ENCODE measurements at regions not wholly inside any gene's neighbourhood (a gene's known extent, or its start where the extent isn't known, plus 50 kb on each side); places are given as distances from the start of the nearest gene placed in this dataset.

- Histone ChIP-seq H3K9ac (ENCODE audit: low read length) (no peak overlapping the region), H3K4me3 (ENCODE audit: low read length) (no peak overlapping the region), H3K4me1 (ENCODE audit: control insufficient read depth, insufficient read depth, low read length) (no peaks in the 10 kb centered on the region), H3K27me3 (ENCODE audit: control insufficient read depth, insufficient read depth, low read length) (no peaks in the 10 kb centered on the region), H3K27ac (ENCODE audit: low read depth, low read length) (no peak overlapping the region), H3K36me3 (ENCODE audit: control insufficient read depth, insufficient read depth, low read length) (no peaks in the 10 kb centered on the region)
Observed at GRCh38 chr6:54043360-54043759, 67.9 kb upstream of the MLIP start.

- Histone ChIP-seq H3K9ac (ENCODE audit: low read length) (no peak overlapping the region), H3K4me3 (ENCODE audit: low read length) (no peak overlapping the region), H3K36me3 (ENCODE audit: control insufficient read depth, insufficient read depth, low read length) (no peaks in the 10 kb centered on the region), H3K4me1 (ENCODE audit: control insufficient read depth, insufficient read depth, low read length) (no peaks in the 10 kb centered on the region), H3K27ac (ENCODE audit: low read depth, low read length) (no peak overlapping the region), H3K27me3 (ENCODE audit: control insufficient read depth, insufficient read depth, low read length) (no peaks in the 10 kb centered on the region)
Observed at GRCh38 chr6:54044059-54044458, 67.2 kb upstream of the MLIP start.

- Histone ChIP-seq H3K27ac (ENCODE audit: low read depth, low read length) (no peak overlapping the region), H3K9ac (ENCODE audit: low read length) (no peak overlapping the region), H3K4me3 (ENCODE audit: low read length) (no peak overlapping the region), H3K36me3 (ENCODE audit: control insufficient read depth, insufficient read depth, low read length) (no peaks in the 10 kb centered on the region), H3K4me1 (ENCODE audit: control insufficient read depth, insufficient read depth, low read length) (no peaks in the 10 kb centered on the region), H3K27me3 (ENCODE audit: control insufficient read depth, insufficient read depth, low read length) (no peaks in the 10 kb centered on the region)
Observed at GRCh38 chr6:54048782-54049181, 62.5 kb upstream of the MLIP start.

- Histone ChIP-seq H3K4me3 (ENCODE audit: low read length) (no peak overlapping the region), H3K9ac (ENCODE audit: low read length) (no peak overlapping the region), H3K27ac (ENCODE audit: low read depth, low read length) (no peak overlapping the region), H3K4me1 (ENCODE audit: control insufficient read depth, insufficient read depth, low read length) (peaks cover 4% of the 10 kb centered on the region), H3K36me3 (ENCODE audit: control insufficient read depth, insufficient read depth, low read length) (no peaks in the 10 kb centered on the region), H3K27me3 (ENCODE audit: control insufficient read depth, insufficient read depth, low read length) (no peaks in the 10 kb centered on the region)
Observed at GRCh38 chr6:54050750-54051149, 60.5 kb upstream of the MLIP start.

GRCh38 chr6:54053881-54054391 lies 57.3 kb upstream of the MLIP start:
- Histone ChIP-seq H3K4me3 (ENCODE audit: low read length) (no peak overlapping the region), H3K27ac (ENCODE audit: low read depth, low read length) (no peak overlapping the region), H3K27me3 (ENCODE audit: control insufficient read depth, insufficient read depth, low read length) (no peaks in the 10 kb centered on the region), H3K4me1 (ENCODE audit: control insufficient read depth, insufficient read depth, low read length) (peaks cover 4% of the 10 kb centered on the region), H3K9ac (ENCODE audit: low read length) (no peak overlapping the region), H3K36me3 (ENCODE audit: control insufficient read depth, insufficient read depth, low read length) (no peaks in the 10 kb centered on the region)

- Histone ChIP-seq H3K27me3 (ENCODE audit: control insufficient read depth, insufficient read depth, low read length) (no peaks in the 10 kb centered on the region), H3K9ac (ENCODE audit: low read length) (no peak overlapping the region), H3K36me3 (ENCODE audit: control insufficient read depth, insufficient read depth, low read length) (no peaks in the 10 kb centered on the region), H3K4me3 (ENCODE audit: low read length) (no peak overlapping the region), H3K27ac (ENCODE audit: low read depth, low read length) (no peak overlapping the region), H3K4me1 (ENCODE audit: control insufficient read depth, insufficient read depth, low read length) (peaks cover 4% of the 10 kb centered on the region)
Observed at GRCh38 chr6:54056105-54056504, 55.1 kb upstream of the MLIP start.

- Histone ChIP-seq H3K9ac (ENCODE audit: low read length) (no peak overlapping the region), H3K4me1 (ENCODE audit: control insufficient read depth, insufficient read depth, low read length) (peaks cover 4% of the 10 kb centered on the region), H3K27ac (ENCODE audit: low read depth, low read length) (no peak overlapping the region)
Observed at GRCh38 chr6:54057058-54057457, 54.2 kb upstream of the MLIP start.

GRCh38 chr6:54058236-54058635 lies 53.0 kb upstream of the MLIP start:
- Histone ChIP-seq H3K27ac (ENCODE audit: low read depth, low read length) (no peak overlapping the region), H3K36me3 (ENCODE audit: control insufficient read depth, insufficient read depth, low read length) (no peaks in the 10 kb centered on the region), H3K9ac (ENCODE audit: low read length) (no peak overlapping the region), H3K27me3 (ENCODE audit: control insufficient read depth, insufficient read depth, low read length) (no peaks in the 10 kb centered on the region), H3K4me3 (ENCODE audit: low read length) (no peak overlapping the region), H3K4me1 (ENCODE audit: control insufficient read depth, insufficient read depth, low read length) (peaks cover 4% of the 10 kb centered on the region)

More at GRCh38 chr6:54057058-54057457, 54.2 kb upstream of the MLIP start:
- Histone ChIP-seq H3K36me3 (ENCODE audit: control insufficient read depth, insufficient read depth, low read length) (no peaks in the 10 kb centered on the region), H3K27me3 (ENCODE audit: control insufficient read depth, insufficient read depth, low read length) (no peaks in the 10 kb centered on the region), H3K4me3 (ENCODE audit: low read length) (no peak overlapping the region)

- no peaks in the 10 kb centered on the region for H3K36me3 ChIP-seq (ENCODE audit: control insufficient read depth, insufficient read depth, low read length)
- no peak overlapping the region for H3K9ac ChIP-seq (ENCODE audit: low read length)
- H3K27ac ChIP-seq (ENCODE audit: low read depth, low read length) = no peak overlapping the region
- no peaks in the 10 kb centered on the region for H3K27me3 ChIP-seq (ENCODE audit: control insufficient read depth, insufficient read depth, low read length)
- no peaks in the 10 kb centered on the region for H3K4me1 ChIP-seq (ENCODE audit: control insufficient read depth, insufficient read depth, low read length)
- H3K4me3 ChIP-seq (ENCODE audit: low read length) = no peak overlapping the region
Observed at GRCh38 chr6:54059683-54060082, 51.6 kb upstream of the MLIP start.

GRCh38 chr6:54060286-54060685 lies 51.0 kb upstream of the MLIP start:
- Histone ChIP-seq H3K9ac (ENCODE audit: low read length) (no peak overlapping the region), H3K27ac (ENCODE audit: low read depth, low read length) (no peak overlapping the region), H3K36me3 (ENCODE audit: control insufficient read depth, insufficient read depth, low read length) (no peaks in the 10 kb centered on the region), H3K27me3 (ENCODE audit: control insufficient read depth, insufficient read depth, low read length) (no peaks in the 10 kb centered on the region), H3K4me3 (ENCODE audit: low read length) (no peak overlapping the region), H3K4me1 (ENCODE audit: control insufficient read depth, insufficient read depth, low read length) (no peaks in the 10 kb centered on the region)

All from rectal smooth muscle tissue (tissue), 1 donor.